Left forelimb (tissue), 1 donor: ENCODE measurements at regions not wholly inside any gene's neighbourhood (a gene's known extent, or its start where the extent isn't known, plus 50 kb on each side); places are given as distances from the start of the nearest gene placed in this dataset.

Experiments
- DNase-seq: peaks from one replicate; pipeline ENCODE4 v3.0.0-alpha.2; 2018; ENCODE audit warnings: low spot score

DNA sequence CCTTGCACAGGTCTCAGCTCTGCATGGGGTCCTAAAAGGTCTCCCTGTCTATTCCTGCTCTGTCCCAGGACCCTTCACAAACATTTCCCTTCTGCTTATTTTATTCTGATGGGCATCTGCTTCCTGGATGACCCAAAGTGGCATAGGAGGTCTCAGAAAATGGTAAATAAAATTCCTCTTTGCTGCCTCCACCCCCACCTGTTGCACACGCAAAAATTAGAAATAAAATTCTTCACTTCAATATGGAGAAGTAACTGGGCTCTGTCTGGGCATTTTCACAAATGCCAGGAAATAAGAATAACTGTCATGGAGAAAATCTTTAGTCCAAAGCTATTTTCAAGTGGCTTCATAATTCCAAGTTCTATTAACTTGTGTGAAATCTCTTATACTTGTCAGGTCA lies 106.6 kb upstream of the MAP1B start:
- DNase-seq, result no peak

GRCh38 chr5:72005671-72006070 lies 101.6 kb upstream of the MAP1B start:
- no peak for DNase-seq

GRCh38 chr5:72006361-72006760 lies 100.9 kb upstream of the MAP1B start:
- no peak for DNase-seq

- no peak for DNase-seq
Measured at GRCh38 chr5:72007336-72008111, 99.8 kb upstream of the MAP1B start.

- DNase-seq, result no peak
Measured at GRCh38 chr5:72009280-72009679, 98.0 kb upstream of the MAP1B start.

DNA sequence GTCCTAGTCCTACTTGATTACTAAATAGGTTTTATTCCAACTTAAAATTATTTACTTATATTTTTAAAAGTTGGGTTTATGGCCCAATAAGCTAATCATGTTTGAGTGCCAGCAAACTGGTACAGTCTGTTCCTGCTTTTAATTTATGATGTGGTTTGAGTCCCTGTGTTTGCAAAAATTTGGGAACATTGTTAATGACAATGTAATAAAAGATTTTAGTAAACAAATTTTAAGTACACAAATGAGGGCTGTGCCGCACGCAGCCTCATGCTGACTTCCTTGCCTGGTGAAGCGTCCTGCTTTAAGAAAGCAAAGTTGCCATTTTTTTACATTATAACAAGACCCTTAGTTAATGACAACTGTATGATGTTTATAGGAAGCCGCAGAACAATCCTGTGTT lies 96.8 kb upstream of the MAP1B start:
- no peak for DNase-seq

GRCh38 chr5:72012906-72013305 lies 94.4 kb upstream of the MAP1B start:
- no peak for DNase-seq

DNA sequence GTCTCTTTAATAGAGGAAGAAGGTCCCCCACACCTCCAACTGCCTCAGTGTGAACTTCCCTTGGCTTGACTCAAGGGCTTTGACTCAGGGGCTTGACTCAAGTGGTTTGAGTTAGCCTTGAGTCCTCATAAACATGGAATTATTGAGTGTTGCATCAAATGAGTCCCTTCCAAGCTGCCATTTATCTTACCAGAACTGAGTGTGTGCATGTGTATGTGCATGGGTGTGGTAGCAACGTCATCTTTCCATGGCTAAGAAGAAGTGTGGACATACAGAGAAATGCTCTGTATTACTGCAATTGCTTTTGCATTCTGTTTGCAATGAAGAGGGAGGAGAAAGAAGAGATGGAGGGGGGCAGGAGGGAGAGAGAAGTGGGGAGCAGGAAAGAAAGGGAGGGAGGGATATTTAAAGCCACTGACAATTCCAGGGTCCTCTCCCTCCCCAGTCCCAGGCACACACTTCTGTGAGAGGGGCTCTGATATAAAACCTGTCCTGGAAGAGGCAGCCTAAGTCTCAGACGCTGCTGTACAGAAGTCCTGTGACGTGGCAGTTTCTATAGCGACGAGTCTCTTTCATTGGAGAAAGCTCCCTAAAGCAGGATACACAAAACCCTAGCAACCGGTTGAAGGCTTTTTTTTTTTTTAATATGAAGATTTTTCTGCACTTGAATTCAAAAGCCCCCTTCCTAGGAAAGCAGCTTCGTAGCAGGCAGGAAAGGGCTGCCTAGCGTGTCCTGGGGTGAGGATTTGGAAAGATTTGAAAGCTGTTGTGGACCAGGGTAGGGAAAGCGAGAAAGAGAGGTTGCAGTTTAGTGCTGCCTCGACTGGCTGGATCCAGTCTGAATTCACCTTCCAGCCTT lies 93.3 kb upstream of the MAP1B start:
- peak; percentile 69 for DNase-seq

- no peak for DNase-seq
Measured at GRCh38 chr5:72015103-72015548, 92.1 kb upstream of the MAP1B start.

DNA sequence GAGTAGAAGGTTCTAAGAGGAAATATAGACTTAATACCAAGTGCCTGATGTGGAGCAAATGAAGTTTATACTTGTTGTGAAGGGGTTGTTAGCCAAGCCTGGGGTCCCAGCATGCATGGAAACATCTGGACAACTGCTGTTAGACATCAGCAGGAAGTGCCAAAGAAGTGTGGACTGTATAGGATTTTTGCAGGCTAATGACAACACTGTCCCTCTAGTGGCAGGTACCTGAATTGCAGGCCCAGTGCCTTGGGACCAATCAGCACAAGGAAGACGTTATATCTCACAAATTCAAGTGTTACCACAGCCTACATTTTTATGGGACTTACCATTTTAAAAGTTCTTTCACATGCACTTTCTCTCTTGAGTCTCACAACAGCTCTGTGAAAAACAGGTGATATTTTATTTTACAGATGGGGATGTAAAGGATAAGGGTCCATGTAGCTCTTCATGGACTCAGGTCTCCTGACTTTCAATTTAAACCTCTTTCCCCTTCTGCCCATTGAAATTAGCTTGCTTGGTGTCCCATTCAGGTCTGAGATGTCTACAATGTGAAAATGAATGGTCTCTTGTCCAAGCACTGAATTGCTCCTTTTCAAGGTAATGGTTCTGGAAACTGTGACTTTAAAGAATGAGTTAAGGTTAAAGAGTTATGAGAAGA lies 89.0 kb upstream of the MAP1B start:
- no peak for DNase-seq

GRCh38 chr5:72020161-72020983 lies 86.9 kb upstream of the MAP1B start:
- no peak for DNase-seq

- DNase-seq, result no peak
Measured at GRCh38 chr5:72021651-72022357, 85.5 kb upstream of the MAP1B start.

DNA sequence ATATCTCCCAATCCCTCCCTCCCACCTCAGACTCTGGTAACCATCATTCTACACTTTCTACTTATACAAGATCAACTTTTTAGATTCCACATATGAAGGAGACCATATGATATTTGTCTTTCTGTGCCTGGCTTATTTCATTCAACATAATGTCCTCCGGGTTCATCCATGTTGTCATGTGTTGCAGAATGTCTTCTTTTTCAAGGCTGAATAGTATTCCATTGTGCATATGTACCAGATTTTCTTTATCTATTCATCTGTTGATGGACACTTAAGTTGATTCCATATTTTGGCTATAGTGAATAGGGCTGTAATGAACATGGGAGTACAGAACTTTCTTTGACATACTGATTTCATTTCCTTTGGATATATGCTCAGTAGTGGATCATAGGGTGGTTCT lies 78.9 kb upstream of the MAP1B start:
- no peak for DNase-seq

DNA sequence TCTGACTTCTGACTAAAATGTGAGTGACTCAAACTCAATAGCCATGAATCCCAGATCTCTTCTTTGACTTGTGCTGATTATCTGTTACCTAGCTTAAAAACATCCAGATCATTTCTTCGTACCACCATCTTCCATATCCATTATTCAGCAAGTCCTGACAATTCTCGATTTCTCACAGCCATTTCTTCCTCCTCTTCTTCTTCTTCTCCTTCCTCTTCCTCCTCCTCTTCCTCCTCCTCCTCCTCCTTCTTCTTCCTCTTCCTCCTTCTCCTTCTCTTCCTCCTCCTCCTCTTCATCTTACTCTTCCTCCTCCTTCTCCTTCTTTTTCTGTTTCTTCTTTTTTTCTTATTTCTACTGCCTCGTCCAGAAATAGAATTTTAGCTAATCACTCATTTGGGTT lies 77.0 kb upstream of the MAP1B start:
- DNase-seq, result no peak

- no peak for DNase-seq
Measured at GRCh38 chr5:72032788-72033187, 74.5 kb upstream of the MAP1B start.

DNA sequence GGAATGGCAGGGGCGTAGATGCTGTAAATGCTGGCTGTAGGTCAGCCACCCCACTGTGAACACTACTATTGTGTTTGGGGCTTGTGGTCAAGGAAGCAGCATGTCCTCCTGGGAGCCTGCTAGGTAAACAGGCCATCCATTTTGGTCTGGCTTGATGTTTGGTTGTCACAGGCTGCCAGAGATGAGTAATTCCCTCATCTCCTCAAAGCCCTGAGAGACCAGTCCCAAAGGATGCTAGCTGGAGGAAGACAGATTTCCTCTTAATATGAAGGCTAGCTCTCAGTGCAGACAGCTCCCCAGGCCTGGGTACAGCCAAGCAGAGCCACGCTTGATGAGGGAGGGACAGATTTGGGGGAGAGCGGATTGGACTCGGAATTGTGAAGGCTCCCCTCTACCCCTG lies 72.5 kb upstream of the MAP1B start:
- no peak for DNase-seq

- no peak for DNase-seq
Measured at GRCh38 chr5:72035831-72036230, 71.4 kb upstream of the MAP1B start.

- no peak for DNase-seq
Measured at GRCh38 chr5:72036951-72037350, 70.3 kb upstream of the MAP1B start.

- no peak for DNase-seq
Measured at GRCh38 chr5:72040513-72040912, 66.8 kb upstream of the MAP1B start.

DNA sequence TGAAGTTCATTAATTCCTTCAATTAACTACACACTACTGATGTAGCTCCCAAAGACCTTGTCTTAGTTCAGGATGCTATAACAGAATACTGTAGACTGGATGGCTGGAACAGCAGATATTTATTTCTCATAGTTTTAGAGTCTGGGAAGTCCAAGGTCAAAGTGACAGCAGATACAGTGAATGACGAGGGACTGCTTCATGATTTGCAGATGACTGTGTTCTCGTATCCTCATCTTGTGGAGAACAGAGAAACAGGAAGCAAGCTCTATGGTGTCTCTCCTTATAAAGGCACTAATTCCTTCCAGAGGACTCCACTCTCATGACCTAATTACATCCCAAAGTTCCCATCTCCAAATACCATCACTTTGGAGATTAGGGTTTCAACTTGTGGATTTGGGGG lies 65.6 kb upstream of the MAP1B start:
- DNase-seq, result no peak

GRCh38 chr5:72042097-72042496 lies 65.2 kb upstream of the MAP1B start:
- DNase-seq, result no peak
